DND-41 (cell line): ENCODE measurements at regions not wholly inside any gene's neighbourhood (a gene's known extent, or its start where the extent isn't known, plus 50 kb on each side); places are given as distances from the start of the nearest gene placed in this dataset.

ENCODE experiments used
- ATAC-seq: fragments of 200-7000 bp; cut with Tn5 transposase; 3 replicates; pipeline ENCODE4 v1.9.1; 2021; ENCODE audit warnings: low read depth; ENCODE audit not compliant: insufficient read depth
- DNase-seq: peaks from one replicate; pipeline ENCODE4 v3.0.0-alpha.2; 2020
- H2AFZ ChIP-seq: 2 replicates; pipeline ENCODE4 v1.6.0; 2012; ENCODE audit warnings: low read depth, low read length
- H3K27ac ChIP-seq: 2 replicates; pipeline ENCODE4 v1.5.1; 2012; ENCODE audit warnings: low read length, inconsistent platforms
- H3K27me3 ChIP-seq: fragments of 200-600 bp; sonication (generic); 2 replicates; pipeline ENCODE4 v1.6.0; 2012; ENCODE audit warnings: low read length, mild to moderate bottlenecking, inconsistent platforms; ENCODE audit not compliant: insufficient read depth, poor library complexity
- H3K36me3 ChIP-seq: 2 replicates; pipeline ENCODE4 v1.5.1; 2012; ENCODE audit warnings: low read length, inconsistent platforms; ENCODE audit not compliant: insufficient read depth
- H3K4me1 ChIP-seq: 2 replicates; pipeline ENCODE4 v1.5.1; 2012; ENCODE audit warnings: mild to moderate bottlenecking, low read length; ENCODE audit not compliant: insufficient read depth
- H3K4me2 ChIP-seq: 2 replicates; pipeline ENCODE4 v1.6.0; 2012; ENCODE audit warnings: mild to moderate bottlenecking, moderate library complexity, low read length, inconsistent platforms; ENCODE audit not compliant: insufficient read depth
- H3K4me3 ChIP-seq, 2 experiments: fragments of 200-600 bp in 1 of 2; shearing (Covaris generic) in 1 of 2; 2 replicates each; pipeline ENCODE4 v1.5.1; 2012 to 2016; ENCODE audit warnings: inconsistent platforms in 2 of 2, low read length in 2 of 2, mild to moderate bottlenecking in 2 of 2, low read depth in 1 of 2, moderate library complexity in 1 of 2
- H3K79me2 ChIP-seq: 2 replicates; pipeline ENCODE4 v1.6.0; 2012; ENCODE audit warnings: low read length, inconsistent platforms; ENCODE audit not compliant: insufficient read depth
- H3K9ac ChIP-seq: 2 replicates; pipeline ENCODE4 v1.6.0; 2012; ENCODE audit warnings: low read depth, mild to moderate bottlenecking, inconsistent platforms, low read length, moderate library complexity
- H3K9me3 ChIP-seq: 2 replicates; pipeline ENCODE4 v1.5.1; 2012; ENCODE audit warnings: low read length, moderate library complexity, mild to moderate bottlenecking, inconsistent platforms; ENCODE audit not compliant: insufficient read depth, severe bottlenecking
- H4K20me1 ChIP-seq: 2 replicates; pipeline ENCODE4 v1.6.0; 2012; ENCODE audit warnings: low read length; ENCODE audit not compliant: insufficient read depth
- EZH2 ChIP-seq: IDR thresholded peaks from 3 replicates; pipeline ENCODE4 v1.6.1; 2012; ENCODE audit warnings: borderline replicate concordance, low read depth, mild to moderate bottlenecking, moderate library complexity, low read length, inconsistent platforms; ENCODE audit not compliant: severe bottlenecking
- TF ChIP-seq, protein P1 (sequence below): IDR thresholded peaks from 2 replicates; pipeline ENCODE4 v1.5.1; 2012; ENCODE audit warnings: borderline replicate concordance, low read length, moderate library complexity, mild to moderate bottlenecking; ENCODE audit not compliant: poor library complexity, severe bottlenecking; ENCODE audit errors: extremely low read depth

DNA sequence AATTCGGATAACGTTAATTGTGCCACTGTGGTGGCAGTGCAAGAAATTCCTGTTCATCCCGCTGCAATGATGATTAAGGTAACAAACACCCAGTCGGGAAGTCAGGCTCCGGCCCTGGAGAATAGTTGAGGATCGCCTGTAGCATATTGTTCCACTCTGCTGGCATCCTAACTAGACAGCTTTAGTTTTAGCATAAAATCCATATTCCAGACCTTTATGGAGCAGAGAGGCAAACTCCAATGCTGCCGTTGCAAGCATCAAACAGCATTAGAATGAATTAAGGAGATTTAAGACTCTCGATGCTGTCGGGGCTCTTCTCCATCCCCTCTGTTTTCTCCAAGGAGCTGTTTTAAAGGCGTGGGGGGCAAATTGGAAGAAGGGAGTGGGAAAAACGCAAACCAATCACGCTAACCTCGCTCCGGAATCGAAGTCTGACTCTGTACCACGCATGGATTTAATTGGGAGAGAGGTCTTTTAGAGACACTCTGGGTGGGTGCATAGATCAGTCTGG lies 660.4 kb downstream of the VRK1 start:
- Histone ChIP-seq H3K27ac (peak overlapping the region; percentile 95), H3K9ac (peak overlapping the region; percentile 65), H3K9me3 (peaks cover 14% of the 10 kb centered on the region), H3K4me2 (peak overlapping the region; percentile 63), H3K4me1 (peaks cover 47% of the 10 kb centered on the region), H2AFZ (peak overlapping the region; percentile 81), H3K27me3 (no peaks in the 10 kb centered on the region), H3K36me3 (peaks cover 9% of the 10 kb centered on the region), H3K4me3 (peak overlapping the region in 1 of 2 experiments; percentile 53; a peak in 1 of 4 replicates), H4K20me1 (no peaks in the 10 kb centered on the region), H3K79me2 (peaks cover 10% of the 10 kb centered on the region)
- no peak for ATAC-seq
- no peak for DNase-seq
- TF ChIP-seq, protein P1, sequence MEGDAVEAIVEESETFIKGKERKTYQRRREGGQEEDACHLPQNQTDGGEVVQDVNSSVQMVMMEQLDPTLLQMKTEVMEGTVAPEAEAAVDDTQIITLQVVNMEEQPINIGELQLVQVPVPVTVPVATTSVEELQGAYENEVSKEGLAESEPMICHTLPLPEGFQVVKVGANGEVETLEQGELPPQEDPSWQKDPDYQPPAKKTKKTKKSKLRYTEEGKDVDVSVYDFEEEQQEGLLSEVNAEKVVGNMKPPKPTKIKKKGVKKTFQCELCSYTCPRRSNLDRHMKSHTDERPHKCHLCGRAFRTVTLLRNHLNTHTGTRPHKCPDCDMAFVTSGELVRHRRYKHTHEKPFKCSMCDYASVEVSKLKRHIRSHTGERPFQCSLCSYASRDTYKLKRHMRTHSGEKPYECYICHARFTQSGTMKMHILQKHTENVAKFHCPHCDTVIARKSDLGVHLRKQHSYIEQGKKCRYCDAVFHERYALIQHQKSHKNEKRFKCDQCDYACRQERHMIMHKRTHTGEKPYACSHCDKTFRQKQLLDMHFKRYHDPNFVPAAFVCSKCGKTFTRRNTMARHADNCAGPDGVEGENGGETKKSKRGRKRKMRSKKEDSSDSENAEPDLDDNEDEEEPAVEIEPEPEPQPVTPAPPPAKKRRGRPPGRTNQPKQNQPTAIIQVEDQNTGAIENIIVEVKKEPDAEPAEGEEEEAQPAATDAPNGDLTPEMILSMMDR: no peak
- TF ChIP-seq EZH2: no peak

DNA sequence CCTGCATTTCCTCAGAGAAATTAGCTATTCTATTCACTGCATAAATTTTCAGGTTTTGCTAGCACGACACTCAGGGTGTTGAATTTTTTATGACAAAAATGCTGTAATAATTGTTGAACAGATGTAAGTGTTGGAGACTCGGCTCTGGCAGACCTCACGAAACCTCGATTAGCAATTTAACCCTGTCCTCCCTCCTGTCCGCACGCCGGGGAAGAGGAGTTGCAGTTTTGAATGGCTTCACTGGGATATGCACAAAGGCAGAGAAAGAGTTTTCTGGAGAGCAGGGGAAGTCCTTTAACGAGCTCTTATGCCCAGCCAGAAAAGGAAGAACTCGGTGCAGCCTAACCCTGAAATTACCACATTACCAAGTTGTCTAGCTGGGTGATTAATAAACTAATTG lies 661.1 kb downstream of the VRK1 start:
- H3K9me3 ChIP-seq: peaks cover 14% of the 10 kb centered on the region
- H3K27ac ChIP-seq: peak overlapping the region; percentile 95
- H3K36me3 ChIP-seq: peaks cover 9% of the 10 kb centered on the region
- H3K9ac ChIP-seq: peak overlapping the region; percentile 65
- ATAC-seq (no peak; the same call in 2 of the 3 replicates), DNase-seq (no peak)
- H3K4me1 ChIP-seq: peaks cover 50% of the 10 kb centered on the region
- H3K79me2 ChIP-seq: peaks cover 10% of the 10 kb centered on the region
- H3K27me3 ChIP-seq: no peaks in the 10 kb centered on the region
- peak overlapping the region; percentile 63 for H3K4me2 ChIP-seq
- H3K4me3 ChIP-seq: peak overlapping the region in 1 of 2 experiments; percentile 53; a peak in 3 of 4 replicates
- H4K20me1 ChIP-seq: no peaks in the 10 kb centered on the region
- peak overlapping the region; percentile 81 for H2AFZ ChIP-seq
- TF ChIP-seq, protein P1: no peak
- TF ChIP-seq EZH2: no peak

DNA sequence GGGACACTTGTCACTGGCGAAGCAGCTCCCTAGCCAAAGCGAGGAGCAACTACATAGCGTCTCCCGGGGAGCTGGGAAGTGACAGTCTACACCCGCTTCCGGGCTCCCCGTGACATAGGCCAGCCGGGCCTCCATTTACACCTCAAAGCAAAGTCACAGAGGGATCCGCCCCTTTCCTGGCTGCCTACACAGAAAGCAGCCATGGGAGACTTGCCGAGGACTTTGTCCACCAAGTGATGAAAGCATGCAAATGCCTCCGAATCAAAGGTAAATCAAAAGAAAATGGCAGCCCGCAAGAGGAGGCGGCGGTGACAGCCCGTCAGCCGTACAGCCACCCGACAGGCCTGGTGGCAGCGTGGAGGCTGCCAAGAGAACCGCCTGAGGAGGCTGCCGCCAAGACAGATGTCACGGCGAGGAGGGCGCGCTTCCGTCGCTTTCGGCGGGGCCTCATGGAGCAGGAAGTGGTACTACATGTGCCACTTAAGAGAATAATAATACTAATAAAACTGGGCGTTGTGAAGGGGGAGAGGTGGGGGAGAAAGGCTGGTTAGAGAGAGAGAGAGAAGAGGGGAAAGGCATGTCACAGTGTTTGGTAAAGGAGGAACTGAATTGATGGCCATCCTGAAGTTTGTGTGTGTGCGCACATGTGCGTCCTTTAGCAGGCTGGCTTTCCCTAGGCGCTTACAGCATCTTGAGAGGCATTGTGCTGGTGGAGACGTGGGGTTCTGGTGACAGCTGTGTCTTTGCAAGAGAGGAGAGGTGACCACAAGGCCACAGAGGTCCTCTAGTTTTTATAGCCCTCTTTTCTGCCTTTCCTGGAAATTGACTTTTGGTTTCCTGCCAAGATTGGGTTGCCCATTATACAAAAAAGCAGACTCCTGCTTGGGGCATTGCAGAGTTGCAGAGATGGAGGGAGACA lies 661.7 kb downstream of the VRK1 start:
- H3K4me1 ChIP-seq: peaks cover 50% of the 10 kb centered on the region
- peaks cover 9% of the 10 kb centered on the region for H3K36me3 ChIP-seq
- TF ChIP-seq, protein P1: peak; percentile 26
- TF ChIP-seq EZH2: no peak
- peak overlapping the region; percentile 95 for H3K27ac ChIP-seq
- H3K9me3 ChIP-seq: peaks cover 14% of the 10 kb centered on the region
- peaks cover 10% of the 10 kb centered on the region for H3K79me2 ChIP-seq
- no peaks in the 10 kb centered on the region for H3K27me3 ChIP-seq
- H3K4me2 ChIP-seq: peak overlapping the region; percentile 63
- peak overlapping the region; percentile 10 to 53; a peak in 3 of 4 replicates for H3K4me3 ChIP-seq
- ATAC-seq (peak; percentile 76), DNase-seq (peak; percentile 88)
- H4K20me1 ChIP-seq: no peaks in the 10 kb centered on the region
- H2AFZ ChIP-seq: peak overlapping the region; percentile 81
- H3K9ac ChIP-seq: peak overlapping the region; percentile 65
